ENCODE measurements at regions not wholly inside any gene's neighbourhood (a gene's known extent, or its start where the extent isn't known, plus 50 kb on each side); places are given as distances from the start of the nearest gene placed in this dataset.
"Not testable (repeated sequence)": the region's sequence is repeated elsewhere in the genome, so short reads cannot be mapped to it uniquely, and the experiment has no call there.

GRCh38 chr6:141969768-141970415 lies 162.8 kb upstream of the GJE1 start:
- DNase-seq (ENCODE audit: low read depth, low spot score) = not testable (repeated sequence)

DNA sequence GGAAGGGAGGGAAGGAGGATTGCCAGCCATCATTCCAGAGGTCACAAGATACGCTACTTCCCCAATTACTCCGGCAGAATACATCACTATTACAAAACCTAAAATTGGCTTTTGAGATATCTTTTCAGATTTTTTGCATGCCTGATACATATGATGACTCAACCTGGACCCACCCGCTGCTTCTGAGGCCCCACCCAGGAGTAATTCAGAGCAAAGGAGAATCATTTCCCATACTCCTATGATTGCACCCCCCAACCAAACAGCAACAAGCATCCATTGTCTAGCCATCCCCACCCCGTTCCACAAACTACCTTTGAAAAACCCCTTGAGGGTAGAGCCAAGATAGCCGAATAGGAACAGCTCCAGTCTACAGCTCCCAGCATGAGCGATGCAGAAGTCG lies 163.5 kb upstream of the GJE1 start:
- no peak for DNase-seq (ENCODE audit: low read depth, low spot score)

- no peak for DNase-seq (ENCODE audit: low read depth, low spot score)
Observed at GRCh38 chr6:141968632-141969031, 164.1 kb upstream of the GJE1 start.

GRCh38 chr6:141965016-141965545 lies 167.6 kb upstream of the GJE1 start:
- DNase-seq (ENCODE audit: low read depth, low spot score) = no peak

- no peak for DNase-seq (ENCODE audit: low read depth, low spot score)
Observed at GRCh38 chr6:141963543-141964295, 169.0 kb upstream of the GJE1 start.

GRCh38 chr6:141957271-141957670 lies 175.5 kb upstream of the GJE1 start:
- DNase-seq (ENCODE audit: low read depth, low spot score) = no peak

GRCh38 chr6:141956868-141957267 lies 175.9 kb upstream of the GJE1 start:
- no peak for DNase-seq (ENCODE audit: low read depth, low spot score)

GRCh38 chr6:141956046-141956761 lies 176.5 kb upstream of the GJE1 start:
- no peak for DNase-seq (ENCODE audit: low read depth, low spot score)

- no peak for DNase-seq (ENCODE audit: low read depth, low spot score)
Observed at GRCh38 chr6:141953072-141953471, 179.7 kb upstream of the GJE1 start.

DNA sequence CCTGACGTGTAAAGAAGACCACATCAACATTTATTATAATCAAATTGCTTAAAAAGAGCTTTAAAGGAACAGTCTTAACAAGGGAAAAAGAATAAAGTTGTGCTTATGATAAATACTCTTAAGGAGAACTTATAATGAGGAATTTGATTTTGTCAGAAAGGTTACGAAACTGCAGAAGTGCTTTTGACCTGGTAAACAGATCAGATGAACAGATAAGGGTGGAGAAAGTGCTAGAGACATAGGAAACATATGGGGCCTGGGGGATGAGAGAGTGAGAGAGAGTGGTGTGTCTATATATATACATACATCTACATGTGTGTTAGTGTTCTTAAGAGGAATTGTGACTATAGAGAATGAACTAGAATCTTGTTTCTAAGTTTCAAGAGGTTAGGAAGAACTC lies 186.2 kb upstream of the GJE1 start:
- DNase-seq (ENCODE audit: low read depth, low spot score) = no peak

DNA sequence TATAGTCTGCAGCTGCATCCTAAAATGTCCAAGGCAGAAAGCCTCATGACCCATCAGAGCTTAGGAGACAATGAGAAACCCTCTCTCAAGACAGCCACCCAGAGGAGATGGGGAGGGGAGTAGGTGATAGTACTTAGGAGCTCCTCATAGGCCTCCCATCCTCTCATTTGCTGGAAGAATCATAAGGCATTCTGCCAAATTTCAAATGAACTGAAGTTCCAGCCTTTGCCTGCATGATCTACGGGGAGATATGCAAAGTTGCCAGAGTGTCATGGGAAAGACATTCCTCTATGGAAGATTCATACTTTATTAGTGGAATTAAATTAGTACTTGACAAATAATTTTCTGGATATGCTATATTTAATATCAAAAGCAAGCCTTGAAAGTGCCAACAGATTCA lies 194.1 kb upstream of the GJE1 start:
- no peak for DNase-seq (ENCODE audit: low read depth, low spot score)

DNA sequence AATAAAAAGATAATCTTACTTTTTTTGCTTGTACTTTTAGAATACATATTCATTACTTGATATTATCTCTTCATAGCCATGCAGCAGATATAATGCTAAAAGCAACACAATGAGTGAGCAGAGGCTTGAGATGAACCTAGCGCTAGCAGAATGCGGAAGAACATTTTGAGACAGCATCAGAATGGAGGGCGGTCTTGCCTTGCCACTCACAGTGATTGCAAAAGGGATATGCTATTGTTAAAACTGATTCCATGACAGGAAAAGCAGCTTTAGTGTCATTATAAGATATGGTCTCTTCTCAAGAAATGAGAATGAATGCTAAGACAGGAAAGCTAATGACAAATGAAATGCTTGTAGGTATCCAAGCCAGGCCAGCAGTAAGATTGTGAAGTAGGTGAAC lies 200.0 kb upstream of the GJE1 start:
- no peak for DNase-seq (ENCODE audit: low read depth, low spot score)

DNA sequence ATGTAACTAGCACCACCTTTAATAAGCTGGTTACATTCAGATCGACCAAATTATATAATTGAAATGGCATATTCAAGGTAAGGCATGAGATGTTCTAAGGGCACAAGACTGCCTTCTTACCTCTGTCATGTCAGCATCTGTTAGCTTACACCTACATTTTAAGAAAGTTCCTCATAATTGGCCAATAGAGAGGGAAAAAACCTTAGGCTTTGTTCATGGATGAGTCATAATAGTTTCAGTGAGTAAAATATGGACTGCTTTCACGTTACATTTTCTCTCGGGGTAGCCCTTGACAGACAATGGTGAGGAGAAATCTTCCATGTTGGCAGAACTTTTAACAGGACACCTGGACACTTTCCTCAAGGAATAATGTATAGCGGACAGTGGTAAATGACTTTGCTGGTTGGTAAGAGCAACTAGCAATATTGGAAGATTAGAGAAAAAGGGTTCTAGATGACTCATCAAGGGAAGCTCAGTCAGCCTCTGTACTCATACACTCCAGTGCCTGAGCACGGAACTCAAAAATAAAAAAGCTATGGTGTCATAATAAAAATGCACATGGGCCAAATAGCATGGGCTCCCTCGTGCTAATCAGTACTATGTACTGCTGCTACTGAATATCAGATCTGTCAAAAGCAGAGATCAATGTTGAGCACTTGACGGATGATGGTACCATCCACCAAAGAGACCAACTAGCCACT lies 206.4 kb upstream of the GJE1 start:
- DNase-seq (ENCODE audit: low read depth, low spot score) = not testable (repeated sequence)

GRCh38 chr6:141925001-141925400 lies 207.7 kb upstream of the GJE1 start:
- no peak for DNase-seq (ENCODE audit: low read depth, low spot score)

GRCh38 chr6:141922898-141923297 lies 209.8 kb upstream of the GJE1 start:
- DNase-seq (ENCODE audit: low read depth, low spot score) = no peak

DNA sequence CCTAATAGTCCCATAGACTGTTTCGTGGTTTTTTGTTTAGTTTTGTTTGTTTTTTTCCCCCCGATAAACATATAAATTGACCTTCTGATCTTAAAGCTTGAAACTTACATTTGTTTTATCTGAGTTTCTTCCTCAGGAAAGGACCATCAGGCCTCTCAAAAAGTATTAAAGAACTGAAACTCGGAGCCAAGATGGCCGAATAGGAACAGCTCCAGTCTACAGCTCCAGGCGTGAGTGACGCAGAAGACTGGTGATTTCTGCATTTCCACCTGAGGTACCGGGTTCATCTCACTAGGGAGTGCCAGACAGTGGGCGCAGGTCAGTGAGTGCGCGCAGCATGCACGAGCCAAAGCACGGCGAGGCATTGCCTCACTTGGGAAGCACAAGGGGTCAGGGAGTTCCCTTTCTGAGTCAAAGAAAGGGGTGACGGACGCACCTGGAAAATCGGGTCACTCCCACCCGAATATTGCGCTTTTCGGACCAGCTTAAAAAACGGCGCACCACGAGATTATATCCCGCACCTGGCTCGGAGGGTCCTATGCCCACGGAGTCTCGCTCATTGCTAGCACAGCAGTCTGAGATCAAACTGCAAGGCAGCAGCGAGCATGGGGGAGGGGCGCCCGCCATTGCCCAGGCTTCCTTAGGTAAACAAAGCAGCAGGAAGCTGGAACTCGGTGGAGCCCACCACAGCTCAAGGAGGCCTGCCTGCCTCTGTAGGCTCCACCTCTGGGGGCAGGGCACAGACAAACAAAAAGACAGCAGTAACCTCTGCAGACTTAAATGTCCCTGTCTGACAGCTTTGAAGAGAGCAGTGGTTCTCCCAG lies 215.8 kb upstream of the GJE1 start:
- DNase-seq (ENCODE audit: low read depth, low spot score) = not testable (repeated sequence)

- no peak for DNase-seq (ENCODE audit: low read depth, low spot score)
Observed at GRCh38 chr6:141914646-141915045, 218.1 kb upstream of the GJE1 start.

GRCh38 chr6:141906569-141907080 lies 226.1 kb upstream of the GJE1 start:
- no peak for DNase-seq (ENCODE audit: low read depth, low spot score)

DNA sequence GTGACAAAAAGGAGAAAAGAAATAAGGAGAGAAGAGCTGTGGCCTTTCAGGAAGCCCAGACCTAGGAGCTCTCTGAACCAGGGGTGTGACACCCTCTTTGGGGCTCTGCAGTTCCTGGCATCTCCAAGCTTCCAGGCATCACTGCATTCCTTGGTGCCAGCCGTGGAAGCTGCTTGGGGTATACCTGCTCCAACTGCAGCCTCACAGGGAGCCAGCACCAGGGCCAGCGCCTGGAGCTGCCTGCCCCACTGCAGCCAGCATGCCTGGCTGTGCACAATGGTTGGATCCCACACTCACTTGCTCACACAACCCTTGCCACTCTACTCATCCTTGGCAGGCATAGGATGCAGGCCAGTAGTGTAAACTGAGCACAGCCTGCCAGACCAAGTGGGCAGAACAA lies 242.1 kb upstream of the GJE1 start:
- DNase-seq (ENCODE audit: low read depth, low spot score) = no peak

GRCh38 chr6:141884850-141885249 lies 247.9 kb upstream of the GJE1 start:
- no peak for DNase-seq (ENCODE audit: low read depth, low spot score)

GRCh38 chr6:141878686-141879085 lies 254.0 kb upstream of the GJE1 start:
- DNase-seq (ENCODE audit: low read depth, low spot score) = no peak

Measured in smooth muscle cell of the brain vasculature (primary cell).